CD4-positive, CD25-positive, alpha-beta regulatory T cell (primary cell): ENCODE measurements at regions not wholly inside any gene's neighbourhood (a gene's known extent, or its start where the extent isn't known, plus 50 kb on each side); places are given as distances from the start of the nearest gene placed in this dataset.
"Not testable (repeated sequence)": the region's sequence is repeated elsewhere in the genome, so short reads cannot be mapped to it uniquely, and the experiment has no call there.

Experiments used
- ATAC-seq, 2 donors: fragments of 150-1000 bp; cut with Tn5 transposase; one replicate each; pipeline ENCODE4 v1.10.0; 2021; ENCODE audit warnings: low read depth in 2 of 2, moderate number of reproducible peaks in 2 of 2, moderate library complexity in 1 of 2
- DNase-seq, 3 donors: peaks; one replicate each; pipeline versions ENCODE4 v3.0.0 to v3.0.0-alpha.2; 2012 to 2022; ENCODE audit warnings: mixed read lengths in 1 of 3
- H3K27ac ChIP-seq: one replicate; pipeline ENCODE4 v1.7.0; 2013; ENCODE audit warnings: mild to moderate bottlenecking, low read length; ENCODE audit not compliant: insufficient read depth, poor library complexity, severe bottlenecking
- H3K27me3 ChIP-seq: one replicate; pipeline ENCODE4 v1.7.0; 2013; ENCODE audit warnings: low read length; ENCODE audit not compliant: control insufficient read depth, insufficient read depth
- H3K36me3 ChIP-seq: one replicate; pipeline ENCODE4 v1.7.0; 2013; ENCODE audit warnings: mild to moderate bottlenecking, low read length, moderate library complexity; ENCODE audit not compliant: control insufficient read depth, insufficient read depth
- H3K4me1 ChIP-seq: 2 replicates; pipeline ENCODE4 v1.7.0; 2013; ENCODE audit warnings: mild to moderate bottlenecking, low read length; ENCODE audit not compliant: insufficient read depth, control insufficient read depth, poor library complexity, severe bottlenecking
- H3K4me3 ChIP-seq: one replicate; pipeline ENCODE4 v1.7.0; 2013; ENCODE audit warnings: low read depth, mild to moderate bottlenecking, low read length, moderate library complexity
- H3K9me3 ChIP-seq, 2 experiments: 1 replicate in 1 of 2; 2 replicates in 1 of 2; pipeline ENCODE4 v1.7.0; 2013; ENCODE audit warnings: low read length in 2 of 2, mild to moderate bottlenecking in 1 of 2, moderate library complexity in 1 of 2; ENCODE audit not compliant: control insufficient read depth in 2 of 2
- H3K27ac Mint-ChIP-seq, 3 donors: one replicate each; pipeline ENCODE4 v1.8.0; 2020 to 2022; ENCODE audit warnings: mild to moderate bottlenecking in 3 of 3, mixed read lengths in 3 of 3, moderate library complexity in 2 of 3
- H3K27me3 Mint-ChIP-seq: one replicate; pipeline ENCODE4 v1.8.0; 2022; ENCODE audit warnings: mild to moderate bottlenecking, mixed read lengths
- H3K36me3 Mint-ChIP-seq: one replicate; pipeline ENCODE4 v1.8.0; 2020; ENCODE audit warnings: mixed read lengths
- H3K4me1 Mint-ChIP-seq, 4 donors: one replicate each; pipeline ENCODE4 v1.8.0; 2020 to 2022; ENCODE audit warnings: mixed read lengths in 4 of 4, mild to moderate bottlenecking in 1 of 4
- H3K4me3 Mint-ChIP-seq, 4 donors: one replicate each; pipeline ENCODE4 v1.8.0; 2020 to 2022; ENCODE audit warnings: mild to moderate bottlenecking in 4 of 4, mixed read lengths in 4 of 4, moderate library complexity in 3 of 4
- H3K9me3 Mint-ChIP-seq, 7 donors: one replicate each; pipeline ENCODE4 v1.8.0; 2020 to 2022; ENCODE audit warnings: mixed read lengths in 7 of 7, mild to moderate bottlenecking in 3 of 7, moderate library complexity in 2 of 7

DNA sequence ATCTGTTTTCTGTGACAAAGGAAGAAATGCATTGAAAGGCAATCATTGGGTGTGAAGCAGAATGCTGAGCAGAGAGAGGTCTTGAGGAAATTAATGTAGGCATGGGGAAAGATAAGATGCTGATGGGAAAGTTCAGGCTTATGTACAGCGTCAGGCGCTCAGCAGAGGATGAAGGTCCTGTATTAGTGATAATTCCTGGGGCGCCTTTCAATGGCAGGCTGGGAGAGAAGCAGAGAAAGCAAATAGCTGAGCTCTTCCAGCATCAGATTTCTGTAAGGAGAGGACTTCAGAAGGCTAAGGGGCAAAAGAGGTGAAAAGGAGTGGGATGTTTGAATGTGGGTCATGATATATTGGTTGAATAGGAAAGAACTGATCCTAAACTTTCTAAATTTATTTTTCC lies 129.8 kb downstream of the HNMT start:
- no peak overlapping the region for H3K27ac Mint-ChIP-seq
- H3K36me3 Mint-ChIP-seq: no peaks in the 10 kb centered on the region
- Histone ChIP-seq H3K4me3 (no peak overlapping the region), H3K27me3 (no peaks in the 10 kb centered on the region), H3K4me1 (no peaks in the 10 kb centered on the region), H3K9me3 (peaks cover 0 to 3% of the 10 kb centered on the region in 2 experiments), H3K36me3 (no peaks in the 10 kb centered on the region), H3K27ac (no peak overlapping the region)
- ATAC-seq (no peak), DNase-seq (no peak)
- no peak overlapping the region for H3K4me3 Mint-ChIP-seq
- H3K9me3 Mint-ChIP-seq: peaks cover 0 to 4% (median 0%) of the 10 kb centered on the region in 7 donors
- H3K27me3 Mint-ChIP-seq: no peaks in the 10 kb centered on the region
- no peaks in the 10 kb centered on the region for H3K4me1 Mint-ChIP-seq

DNA sequence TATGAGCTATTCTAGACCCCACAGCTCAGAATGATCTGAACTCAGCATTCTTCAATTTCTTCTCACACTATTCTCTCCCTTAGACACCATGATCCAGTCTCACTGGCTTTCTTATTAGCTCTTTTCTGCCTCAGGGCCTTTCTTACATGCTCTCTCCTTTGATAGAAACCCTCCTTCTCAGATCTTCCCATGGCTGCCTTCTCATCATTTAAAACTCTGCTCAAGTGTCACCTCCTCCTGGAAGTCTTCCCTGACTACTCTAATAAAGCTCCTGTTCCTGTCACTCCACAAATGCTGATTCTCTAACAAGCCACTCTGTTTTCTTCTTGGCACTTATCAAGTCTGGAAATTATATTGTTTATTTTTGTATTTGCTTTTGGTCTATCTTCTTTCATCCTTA lies 131.1 kb downstream of the HNMT start:
- H3K27me3 ChIP-seq: no peaks in the 10 kb centered on the region
- Mint-ChIP-seq H3K9me3 (peaks cover 0 to 4% (median 0%) of the 10 kb centered on the region in 7 donors), H3K4me3 (no peak overlapping the region), H3K27me3 (no peaks in the 10 kb centered on the region), H3K36me3 (no peaks in the 10 kb centered on the region), H3K27ac (no peak overlapping the region), H3K4me1 (no peaks in the 10 kb centered on the region)
- no peak overlapping the region for H3K27ac ChIP-seq
- no peak overlapping the region for H3K4me3 ChIP-seq
- H3K4me1 ChIP-seq: no peaks in the 10 kb centered on the region
- ATAC-seq (no peak), DNase-seq (no peak)
- peaks cover 0 to 4% of the 10 kb centered on the region in 2 experiments for H3K9me3 ChIP-seq
- no peaks in the 10 kb centered on the region for H3K36me3 ChIP-seq

DNA sequence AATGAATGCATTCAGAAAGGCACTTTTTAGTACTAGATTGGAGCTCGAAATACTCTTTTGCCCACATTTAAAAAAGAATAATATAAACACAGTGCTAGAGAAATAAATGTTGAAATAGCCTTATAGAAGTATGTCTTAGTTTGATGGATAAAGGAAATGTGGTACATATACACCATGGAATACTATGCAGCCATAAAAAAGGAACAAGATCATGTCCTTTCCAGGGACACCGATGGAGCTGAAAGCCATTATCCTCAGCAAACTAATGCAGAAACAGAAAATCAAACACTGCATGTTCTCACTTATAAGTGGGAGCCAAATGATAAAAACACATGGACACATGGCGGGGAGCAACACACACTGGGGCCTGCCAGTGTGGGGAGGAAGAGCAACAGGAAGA lies 135.0 kb downstream of the HNMT start:
- not testable (repeated sequence) for H3K36me3 Mint-ChIP-seq, H3K27me3 ChIP-seq, H3K27ac ChIP-seq, H3K27ac Mint-ChIP-seq, H3K9me3 ChIP-seq, H3K4me3 ChIP-seq, H3K4me3 Mint-ChIP-seq, H3K36me3 ChIP-seq, ATAC-seq, H3K9me3 Mint-ChIP-seq, H3K4me1 ChIP-seq, DNase-seq, H3K27me3 Mint-ChIP-seq, H3K4me1 Mint-ChIP-seq

DNA sequence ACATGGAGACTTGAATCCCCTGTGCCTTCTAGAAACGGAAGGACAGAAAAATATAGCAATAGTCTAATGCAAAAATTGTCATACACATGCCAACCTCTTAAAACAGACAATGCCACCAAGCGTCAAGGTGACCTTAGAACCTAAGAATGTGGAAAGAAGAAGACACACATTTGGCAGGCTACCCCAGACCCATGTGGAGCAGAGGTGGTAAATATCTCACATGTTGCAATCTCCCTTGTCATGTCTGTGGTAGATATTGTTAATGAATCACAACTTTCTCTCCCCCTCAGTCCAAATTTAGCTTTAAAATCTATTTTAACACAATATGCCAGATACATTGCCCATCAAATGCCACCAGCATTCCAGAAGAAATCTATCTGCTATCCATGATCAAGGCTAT lies 137.4 kb downstream of the HNMT start:
- no peak overlapping the region for H3K27ac Mint-ChIP-seq
- peaks cover 0 to 4% (median 0%) of the 10 kb centered on the region in 7 donors for H3K9me3 Mint-ChIP-seq
- no peaks in the 10 kb centered on the region for H3K27me3 ChIP-seq
- ATAC-seq (no peak), DNase-seq (no peak)
- no peaks in the 10 kb centered on the region for H3K27me3 Mint-ChIP-seq
- peaks cover 0 to 4% of the 10 kb centered on the region in 2 experiments for H3K9me3 ChIP-seq
- H3K4me1 Mint-ChIP-seq: no peaks in the 10 kb centered on the region
- H3K4me3 Mint-ChIP-seq: no peak overlapping the region
- no peak overlapping the region for H3K27ac ChIP-seq
- H3K4me3 ChIP-seq: no peak overlapping the region
- H3K4me1 ChIP-seq: no peaks in the 10 kb centered on the region
- H3K36me3 Mint-ChIP-seq: no peaks in the 10 kb centered on the region
- H3K36me3 ChIP-seq: no peaks in the 10 kb centered on the region

DNA sequence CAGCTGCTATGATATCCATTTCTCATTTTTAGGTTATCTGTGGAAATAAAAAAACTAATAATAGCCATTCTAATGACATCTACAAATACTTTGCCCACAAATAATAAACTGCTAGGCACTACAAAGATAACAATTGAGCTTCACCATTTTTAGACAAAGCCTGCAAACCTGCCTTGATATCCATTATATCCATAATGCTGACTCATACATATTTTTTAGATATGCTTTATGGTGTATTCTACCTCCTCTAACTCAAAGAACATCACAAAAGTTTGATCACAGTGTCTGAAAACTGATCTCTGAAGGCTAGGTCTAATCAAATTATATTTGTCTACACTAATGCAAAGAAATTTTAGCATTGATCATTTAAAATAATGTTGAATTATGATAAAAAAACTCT lies 138.4 kb downstream of the HNMT start:
- peaks cover 0 to 4% of the 10 kb centered on the region in 2 experiments for H3K9me3 ChIP-seq
- H3K27ac ChIP-seq: no peak overlapping the region
- Mint-ChIP-seq H3K4me1 (no peaks in the 10 kb centered on the region), H3K27ac (no peak overlapping the region), H3K36me3 (no peaks in the 10 kb centered on the region), H3K27me3 (no peaks in the 10 kb centered on the region), H3K4me3 (no peak overlapping the region), H3K9me3 (peaks cover 0 to 4% (median 0%) of the 10 kb centered on the region in 7 donors)
- ATAC-seq: no peak
- H3K27me3 ChIP-seq: no peaks in the 10 kb centered on the region
- H3K4me3 ChIP-seq: no peak overlapping the region
- H3K4me1 ChIP-seq: no peaks in the 10 kb centered on the region
- no peak for DNase-seq
- H3K36me3 ChIP-seq: no peaks in the 10 kb centered on the region

DNA sequence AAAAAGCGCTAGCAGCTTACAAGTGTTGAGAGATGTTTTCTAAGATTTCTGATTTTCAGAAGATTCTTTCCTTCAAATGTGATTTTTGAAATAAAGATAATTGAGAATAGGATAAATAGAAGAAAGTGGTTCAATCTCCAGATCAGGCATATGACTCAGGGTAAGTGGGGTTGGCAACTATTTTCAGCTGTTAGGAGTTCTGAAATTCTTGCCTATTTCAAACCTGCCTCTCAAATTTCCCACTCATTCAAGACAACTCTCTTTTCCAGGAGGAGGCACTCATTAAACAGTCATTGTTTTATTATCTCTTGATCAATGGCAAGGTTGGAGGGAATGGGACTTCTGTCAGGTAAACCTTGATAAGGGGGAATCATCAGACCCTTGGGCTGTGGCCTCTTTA lies 138.9 kb downstream of the HNMT start:
- Mint-ChIP-seq H3K9me3 (peaks cover 0 to 4% (median 0%) of the 10 kb centered on the region in 7 donors), H3K36me3 (no peaks in the 10 kb centered on the region), H3K27me3 (no peaks in the 10 kb centered on the region), H3K27ac (no peak overlapping the region), H3K4me1 (no peaks in the 10 kb centered on the region), H3K4me3 (no peak overlapping the region)
- peaks cover 0 to 4% of the 10 kb centered on the region in 2 experiments for H3K9me3 ChIP-seq
- H3K4me3 ChIP-seq: no peak overlapping the region
- H3K27me3 ChIP-seq: no peaks in the 10 kb centered on the region
- no peaks in the 10 kb centered on the region for H3K4me1 ChIP-seq
- H3K36me3 ChIP-seq: no peaks in the 10 kb centered on the region
- ATAC-seq (no peak), DNase-seq (no peak)
- H3K27ac ChIP-seq: no peak overlapping the region

DNA sequence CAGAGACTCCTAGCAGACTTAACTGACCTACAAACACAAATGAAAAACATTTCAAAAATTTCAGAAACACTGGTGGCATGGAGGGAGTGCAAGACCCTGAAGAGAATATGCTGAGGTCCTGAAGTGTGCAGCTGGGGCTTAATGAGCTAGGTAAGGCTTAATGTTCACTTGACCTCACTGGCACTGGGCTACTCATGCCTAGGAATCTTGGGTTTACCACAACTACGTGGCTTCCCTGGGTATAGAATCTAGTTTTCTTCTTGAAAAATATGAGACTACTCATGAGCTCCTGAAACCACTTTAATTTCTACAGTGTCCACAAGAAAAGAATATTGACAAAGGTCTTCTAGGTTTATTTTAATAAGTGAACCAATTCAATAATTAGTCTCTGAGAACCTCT lies 139.8 kb downstream of the HNMT start:
- Histone ChIP-seq H3K27ac (no peak overlapping the region), H3K27me3 (no peaks in the 10 kb centered on the region), H3K4me1 (no peaks in the 10 kb centered on the region), H3K9me3 (peaks cover 0 to under 1% of the 10 kb centered on the region in 2 experiments), H3K4me3 (no peak overlapping the region), H3K36me3 (no peaks in the 10 kb centered on the region)
- Mint-ChIP-seq H3K36me3 (no peaks in the 10 kb centered on the region), H3K4me3 (no peak overlapping the region), H3K27ac (no peak overlapping the region), H3K9me3 (peaks cover 0 to 4% (median 0%) of the 10 kb centered on the region in 7 donors), H3K27me3 (no peaks in the 10 kb centered on the region), H3K4me1 (no peaks in the 10 kb centered on the region)
- ATAC-seq: no peak
- DNase-seq: no peak

DNA sequence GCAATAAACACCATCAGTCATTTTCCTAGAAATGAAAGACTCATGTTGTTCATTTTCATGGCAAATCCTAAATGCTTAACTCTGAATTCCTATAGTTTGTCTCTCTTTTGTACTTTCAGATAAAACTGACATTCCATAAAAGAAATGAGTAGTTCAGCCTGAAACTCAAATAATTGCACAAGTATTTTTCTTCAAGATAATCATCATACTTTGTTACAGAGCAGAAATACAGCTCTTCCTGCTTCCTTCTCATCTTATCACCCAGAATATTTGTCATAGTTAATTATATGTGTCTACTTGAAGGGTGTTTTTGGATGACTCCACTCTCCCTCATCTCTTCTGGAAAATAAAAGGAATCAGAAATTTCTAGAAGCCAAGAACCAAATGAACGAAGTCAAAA lies 141.1 kb downstream of the HNMT start:
- Mint-ChIP-seq H3K4me3 (no peak overlapping the region), H3K9me3 (peaks cover 0 to 4% (median 0%) of the 10 kb centered on the region in 7 donors), H3K4me1 (no peaks in the 10 kb centered on the region), H3K36me3 (no peaks in the 10 kb centered on the region), H3K27ac (no peak overlapping the region), H3K27me3 (no peaks in the 10 kb centered on the region)
- Histone ChIP-seq H3K4me3 (no peak overlapping the region), H3K36me3 (no peaks in the 10 kb centered on the region), H3K27ac (no peak overlapping the region), H3K27me3 (no peaks in the 10 kb centered on the region), H3K4me1 (no peaks in the 10 kb centered on the region), H3K9me3 (no peaks in the 10 kb centered on the region)
- DNase-seq (no peak), ATAC-seq (no peak)
